Panc1 (cell line): ENCODE measurements at regions not wholly inside any gene's neighbourhood (a gene's known extent, or its start where the extent isn't known, plus 50 kb on each side); places are given as distances from the start of the nearest gene placed in this dataset.
"Not testable (repeated sequence)": the region's sequence is repeated elsewhere in the genome, so short reads cannot be mapped to it uniquely, and the experiment has no call there.

ENCODE experiments used
- ATAC-seq: fragments of 200-7000 bp; cut with Tn5 transposase; 2 replicates; pipeline ENCODE4 v1.9.1; 2020; ENCODE audit warnings: mild to moderate bottlenecking, moderate library complexity
- BruUV-seq: library from RNA; stranded (reverse); fragments of 400-500 nt; replicated peaks from 2 replicates; lab custom pipeline; 2021; lab: Mats Ljungman, UMichigan
- CTCF ChIA-PET: fragments of 300-600 bp; sonication (Branson Sonifier 250); formaldehyde crosslinking; loops from one replicate; lab custom pipeline; 2022; ENCODE audit warnings: antibody characterized with exemption; lab: Charles Lee
- POLR2A ChIA-PET: fragments of 300-600 bp; sonication (Branson Sonifier 250); formaldehyde crosslinking; loops from one replicate; lab custom pipeline; 2022; ENCODE audit warnings: antibody characterized with exemption; lab: Charles Lee
- DNase-seq: peaks from one replicate; pipeline ENCODE4 v3.0.0-alpha.2; 2010; ENCODE audit warnings: low read depth, low spot score
- H3K27ac ChIP-seq: 2 replicates; pipeline ENCODE4 v1.5.1; 2011; ENCODE audit warnings: mild to moderate bottlenecking, low read length, inconsistent platforms
- H3K27me3 ChIP-seq: fragments of 200-500 bp; sonication (Bioruptor generic); 2 replicates; pipeline ENCODE4 v1.6.0; 2014; ENCODE audit warnings: low read length, inconsistent platforms; ENCODE audit not compliant: control insufficient read depth, insufficient read depth
- H3K36me3 ChIP-seq: fragments of 200-500 bp; sonication (Bioruptor generic); 2 replicates; pipeline ENCODE4 v1.5.1; 2014; ENCODE audit warnings: inconsistent platforms, mild to moderate bottlenecking, low read length, moderate library complexity; ENCODE audit not compliant: control insufficient read depth, insufficient read depth
- H3K4me1 ChIP-seq: 2 replicates; pipeline ENCODE4 v1.5.1; 2011; ENCODE audit warnings: inconsistent platforms, mild to moderate bottlenecking, low read length, moderate library complexity; ENCODE audit not compliant: control insufficient read depth, insufficient read depth
- H3K4me3 ChIP-seq, 2 experiments: 2 replicates each; pipeline ENCODE4 v1.5.1; 2011 to 2012; ENCODE audit warnings: low read depth in 2 of 2, low read length in 2 of 2, mild to moderate bottlenecking in 2 of 2, inconsistent platforms in 1 of 2, moderate library complexity in 1 of 2
- H3K9me3 ChIP-seq: fragments of 200-500 bp; sonication (Bioruptor generic); 2 replicates; pipeline ENCODE4 v1.5.1; 2014; ENCODE audit warnings: low read depth, mild to moderate bottlenecking, inconsistent platforms, low read length, moderate library complexity; ENCODE audit not compliant: control insufficient read depth, insufficient read depth
- POLR2AphosphoS5 ChIP-seq: IDR thresholded peaks from 2 replicates; pipeline ENCODE4 v1.6.1; 2012; ENCODE audit warnings: mild to moderate bottlenecking, low read depth, low read length, moderate library complexity
- SIN3A ChIP-seq: IDR thresholded peaks from 2 replicates; pipeline ENCODE4 v1.6.1; 2012; ENCODE audit warnings: low read depth, mild to moderate bottlenecking, low read length, moderate library complexity, borderline replicate concordance; ENCODE audit not compliant: insufficient read depth
- TCF7L2 ChIP-seq: IDR thresholded peaks from 2 replicates; pipeline ENCODE4 v1.6.1; 2011; ENCODE audit warnings: mild to moderate bottlenecking, low read depth, low read length, inconsistent platforms
- in situ Hi-C: cut with HindIII; loops from 2 replicates; pipeline ENCODE4 v1.10.0; 2016; ENCODE audit warnings: low sequenced_read_pairs, low pct_unique_long_range_greater_than_20kb
- intact Hi-C: fragments of 100-400 bp; cut with micrococcal nuclease; formaldehyde crosslinking; loops from one replicate; pipeline ENCODE4 v1.10.0; 2022; ENCODE audit not compliant: unreplicated experiment
- TF ChIP-seq, protein P1 (sequence below), 2 experiments: IDR thresholded peaks; 2 replicates each; pipeline ENCODE4 v1.6.1; 2011 to 2012; ENCODE audit warnings: low read depth in 2 of 2, control low read depth in 1 of 2, low read length in 1 of 2, mild to moderate bottlenecking in 1 of 2, moderate library complexity in 1 of 2; ENCODE audit not compliant: insufficient read depth in 1 of 2
- TF ChIP-seq, protein P2 (sequence below): fragments of 450-650 bp; IDR thresholded peaks from 2 replicates; pipeline ENCODE4 v1.5.1; 2017; ENCODE audit warnings: mild to moderate bottlenecking

DNA sequence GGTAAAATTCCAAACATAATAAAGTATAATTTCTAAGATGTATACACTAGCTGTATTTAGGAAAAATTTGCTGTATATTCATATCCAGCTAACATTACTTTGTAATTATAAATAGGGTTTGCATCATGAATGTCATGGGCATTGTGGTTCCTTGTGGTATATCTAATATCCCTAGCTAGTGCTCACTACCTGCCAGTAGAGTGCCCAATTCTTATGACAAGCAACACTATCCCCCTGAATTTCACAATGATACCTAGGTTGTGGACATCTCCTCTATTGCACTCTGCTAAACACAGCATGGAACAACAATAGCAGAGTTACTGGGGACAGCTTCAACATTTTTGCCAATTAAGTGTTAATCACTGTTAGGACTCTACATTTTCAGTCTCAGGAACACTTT lies 1656.5 kb downstream of the EFNA5 start:
- H3K36me3 ChIP-seq, result no peaks in the 10 kb centered on the region
- intact Hi-C loops (no loop called here), in situ Hi-C loops (no loop called here)
- ChIA-PET CTCF (no interaction called here), POLR2A (no interaction called here)
- no peak overlapping the region for H3K4me3 ChIP-seq
- H3K4me1 ChIP-seq, result no peaks in the 10 kb centered on the region
- no TSS peak for BruUV-seq
- DNase-seq (no peak), ATAC-seq (no peak)
- no peaks in the 10 kb centered on the region for H3K27me3 ChIP-seq
- TF ChIP-seq, protein P1, sequence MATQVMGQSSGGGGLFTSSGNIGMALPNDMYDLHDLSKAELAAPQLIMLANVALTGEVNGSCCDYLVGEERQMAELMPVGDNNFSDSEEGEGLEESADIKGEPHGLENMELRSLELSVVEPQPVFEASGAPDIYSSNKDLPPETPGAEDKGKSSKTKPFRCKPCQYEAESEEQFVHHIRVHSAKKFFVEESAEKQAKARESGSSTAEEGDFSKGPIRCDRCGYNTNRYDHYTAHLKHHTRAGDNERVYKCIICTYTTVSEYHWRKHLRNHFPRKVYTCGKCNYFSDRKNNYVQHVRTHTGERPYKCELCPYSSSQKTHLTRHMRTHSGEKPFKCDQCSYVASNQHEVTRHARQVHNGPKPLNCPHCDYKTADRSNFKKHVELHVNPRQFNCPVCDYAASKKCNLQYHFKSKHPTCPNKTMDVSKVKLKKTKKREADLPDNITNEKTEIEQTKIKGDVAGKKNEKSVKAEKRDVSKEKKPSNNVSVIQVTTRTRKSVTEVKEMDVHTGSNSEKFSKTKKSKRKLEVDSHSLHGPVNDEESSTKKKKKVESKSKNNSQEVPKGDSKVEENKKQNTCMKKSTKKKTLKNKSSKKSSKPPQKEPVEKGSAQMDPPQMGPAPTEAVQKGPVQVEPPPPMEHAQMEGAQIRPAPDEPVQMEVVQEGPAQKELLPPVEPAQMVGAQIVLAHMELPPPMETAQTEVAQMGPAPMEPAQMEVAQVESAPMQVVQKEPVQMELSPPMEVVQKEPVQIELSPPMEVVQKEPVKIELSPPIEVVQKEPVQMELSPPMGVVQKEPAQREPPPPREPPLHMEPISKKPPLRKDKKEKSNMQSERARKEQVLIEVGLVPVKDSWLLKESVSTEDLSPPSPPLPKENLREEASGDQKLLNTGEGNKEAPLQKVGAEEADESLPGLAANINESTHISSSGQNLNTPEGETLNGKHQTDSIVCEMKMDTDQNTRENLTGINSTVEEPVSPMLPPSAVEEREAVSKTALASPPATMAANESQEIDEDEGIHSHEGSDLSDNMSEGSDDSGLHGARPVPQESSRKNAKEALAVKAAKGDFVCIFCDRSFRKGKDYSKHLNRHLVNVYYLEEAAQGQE (IDR thresholded peaks at IDR 0.05; ENCODE audit: insufficient read depth in 1 of 2, low read depth in 2 of 2, low read length in 1 of 2), result no peak
- no peak for TF ChIP-seq POLR2AphosphoS5
- no peak for TF ChIP-seq TCF7L2
- TF ChIP-seq, protein P2, sequence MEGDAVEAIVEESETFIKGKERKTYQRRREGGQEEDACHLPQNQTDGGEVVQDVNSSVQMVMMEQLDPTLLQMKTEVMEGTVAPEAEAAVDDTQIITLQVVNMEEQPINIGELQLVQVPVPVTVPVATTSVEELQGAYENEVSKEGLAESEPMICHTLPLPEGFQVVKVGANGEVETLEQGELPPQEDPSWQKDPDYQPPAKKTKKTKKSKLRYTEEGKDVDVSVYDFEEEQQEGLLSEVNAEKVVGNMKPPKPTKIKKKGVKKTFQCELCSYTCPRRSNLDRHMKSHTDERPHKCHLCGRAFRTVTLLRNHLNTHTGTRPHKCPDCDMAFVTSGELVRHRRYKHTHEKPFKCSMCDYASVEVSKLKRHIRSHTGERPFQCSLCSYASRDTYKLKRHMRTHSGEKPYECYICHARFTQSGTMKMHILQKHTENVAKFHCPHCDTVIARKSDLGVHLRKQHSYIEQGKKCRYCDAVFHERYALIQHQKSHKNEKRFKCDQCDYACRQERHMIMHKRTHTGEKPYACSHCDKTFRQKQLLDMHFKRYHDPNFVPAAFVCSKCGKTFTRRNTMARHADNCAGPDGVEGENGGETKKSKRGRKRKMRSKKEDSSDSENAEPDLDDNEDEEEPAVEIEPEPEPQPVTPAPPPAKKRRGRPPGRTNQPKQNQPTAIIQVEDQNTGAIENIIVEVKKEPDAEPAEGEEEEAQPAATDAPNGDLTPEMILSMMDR, result no peak
- TF ChIP-seq SIN3A, result no peak
- H3K9me3 ChIP-seq, result no peaks in the 10 kb centered on the region
- H3K27ac ChIP-seq, result no peak overlapping the region

DNA sequence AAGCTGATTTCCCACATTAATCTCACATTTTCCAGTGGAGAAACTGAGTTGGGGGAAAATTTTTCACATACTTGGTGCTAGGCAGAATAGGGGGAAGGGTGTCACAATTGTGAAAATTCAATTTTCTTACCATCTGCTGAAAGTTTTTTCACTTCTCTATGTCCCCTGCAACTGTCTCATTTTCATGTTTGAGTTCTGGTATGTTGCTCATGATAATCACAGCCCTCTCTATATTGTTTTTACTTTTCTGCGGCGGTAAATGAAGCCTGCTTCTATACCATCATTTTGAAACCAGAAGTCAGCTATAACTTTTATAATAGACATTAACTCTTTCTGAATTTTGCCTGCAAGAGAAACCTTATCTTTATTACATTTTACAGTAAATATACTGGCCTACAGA lies 1664.5 kb downstream of the EFNA5 start:
- no peaks in the 10 kb centered on the region for H3K36me3 ChIP-seq
- H3K9me3 ChIP-seq, result no peaks in the 10 kb centered on the region
- H3K4me1 ChIP-seq, result no peaks in the 10 kb centered on the region
- POLR2A ChIA-PET, result no interaction called here
- no peak overlapping the region for H3K27ac ChIP-seq
- in situ Hi-C loops (no loop called here), intact Hi-C loops (no loop called here)
- BruUV-seq, result no TSS peak
- TF ChIP-seq POLR2AphosphoS5, result no peak
- TF ChIP-seq SIN3A, result no peak
- TF ChIP-seq, protein P1 (IDR thresholded peaks at IDR 0.05; ENCODE audit: insufficient read depth in 1 of 2, low read depth in 2 of 2, low read length in 1 of 2), result no peak
- TF ChIP-seq, protein P2, result no peak
- no peak for TF ChIP-seq TCF7L2
- ATAC-seq (no peak), DNase-seq (no peak)
- H3K27me3 ChIP-seq, result no peaks in the 10 kb centered on the region
- H3K4me3 ChIP-seq, result no peak overlapping the region
- CTCF ChIA-PET, result no interaction called here

DNA sequence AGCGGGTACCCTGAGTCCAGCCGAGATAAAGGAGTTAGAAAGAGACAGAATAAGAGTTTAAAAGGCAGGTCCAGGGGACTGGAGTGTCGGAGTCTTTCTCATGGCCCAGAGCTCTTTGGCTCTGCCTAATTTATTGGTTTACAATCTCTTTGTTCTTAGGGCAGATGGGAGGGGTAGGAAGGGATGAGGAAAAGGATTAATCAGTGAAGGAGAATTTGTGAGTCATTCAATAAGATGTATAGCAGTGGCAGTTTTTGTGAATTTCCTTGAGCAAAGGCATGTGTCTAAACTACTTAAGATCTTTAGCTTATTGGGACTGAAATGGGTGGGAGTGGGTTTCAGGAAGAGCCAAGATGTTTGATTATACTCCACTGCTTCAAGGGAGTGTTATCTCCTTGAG lies 1671.7 kb downstream of the EFNA5 start:
- H3K36me3 ChIP-seq, CTCF ChIA-PET, H3K4me3 ChIP-seq, DNase-seq, H3K9me3 ChIP-seq, ATAC-seq, H3K27me3 ChIP-seq, POLR2A ChIA-PET, in situ Hi-C loops, intact Hi-C loops, H3K4me1 ChIP-seq, BruUV-seq, H3K27ac ChIP-seq: not testable (repeated sequence)
